CD8-positive, alpha-beta memory T cell (primary cell): ENCODE measurements at regions not wholly inside any gene's neighbourhood (a gene's known extent, or its start where the extent isn't known, plus 50 kb on each side); places are given as distances from the start of the nearest gene placed in this dataset.

Source experiments
- CTCF ChIA-PET: fragments of 350-600 bp; sonication (Branson Sonifier 250); formaldehyde crosslinking; loops from one replicate; lab custom pipeline; 2021; ENCODE audit warnings: antibody characterized with exemption; lab: Charles Lee
- POLR2A ChIA-PET: fragments of 350-600 bp; sonication (Branson Sonifier 250); formaldehyde crosslinking; loops from one replicate; lab custom pipeline; 2021; ENCODE audit warnings: antibody characterized with exemption; lab: Charles Lee
- DNase-seq, 5 donors: peaks; one replicate each; pipeline versions ENCODE4 v3.0.0 to v3.0.0-alpha.2; 2020 to 2022; ENCODE audit warnings: mixed read lengths in 1 of 5
- H3K27ac ChIP-seq: one replicate; pipeline ENCODE4 v1.7.0; 2013; ENCODE audit warnings: low read depth, mild to moderate bottlenecking, low read length, moderate library complexity
- H3K27me3 ChIP-seq: 2 replicates; pipeline ENCODE4 v1.7.0; 2013; ENCODE audit warnings: low read length, mild to moderate bottlenecking; ENCODE audit not compliant: insufficient read depth, poor library complexity, severe bottlenecking
- H3K36me3 ChIP-seq: 2 replicates; pipeline ENCODE4 v1.7.0; 2013; ENCODE audit warnings: mild to moderate bottlenecking, low read length, moderate library complexity; ENCODE audit not compliant: insufficient read depth
- H3K4me1 ChIP-seq: 2 replicates; pipeline ENCODE4 v1.7.0; 2013; ENCODE audit warnings: mild to moderate bottlenecking, low read length, moderate library complexity; ENCODE audit not compliant: insufficient read depth
- H3K4me3 ChIP-seq: 2 replicates; pipeline ENCODE4 v1.7.0; 2013; ENCODE audit warnings: mild to moderate bottlenecking, low read length
- H3K9me3 ChIP-seq: 2 replicates; pipeline ENCODE4 v1.7.0; 2013; ENCODE audit warnings: mild to moderate bottlenecking, low read length
- H3K27ac Mint-ChIP-seq, 8 donors: one replicate each; pipeline ENCODE4 v1.8.0; 2020 to 2021; ENCODE audit warnings: mixed read lengths in 8 of 8, mild to moderate bottlenecking in 6 of 8, inconsistent platforms in 3 of 8, moderate library complexity in 3 of 8
- H3K27me3 Mint-ChIP-seq, 2 donors: one replicate each; pipeline ENCODE4 v1.8.0; 2020 to 2021; ENCODE audit warnings: mixed read lengths in 2 of 2, mild to moderate bottlenecking in 1 of 2, moderate library complexity in 1 of 2
- H3K36me3 Mint-ChIP-seq, 3 donors: one replicate each; pipeline ENCODE4 v1.8.0; 2020 to 2021; ENCODE audit warnings: mixed read lengths in 3 of 3, inconsistent platforms in 1 of 3, mild to moderate bottlenecking in 1 of 3
- H3K4me1 Mint-ChIP-seq, 3 donors: one replicate each; pipeline ENCODE4 v1.8.0; 2020 to 2021; ENCODE audit warnings: mixed read lengths in 3 of 3, inconsistent platforms in 1 of 3, mild to moderate bottlenecking in 1 of 3
- H3K4me3 Mint-ChIP-seq, 7 donors: one replicate each; pipeline ENCODE4 v1.8.0; 2020 to 2021; ENCODE audit warnings: mixed read lengths in 7 of 7, mild to moderate bottlenecking in 6 of 7, moderate library complexity in 4 of 7, inconsistent platforms in 2 of 7
- H3K9me3 Mint-ChIP-seq, 5 donors: one replicate each; pipeline ENCODE4 v1.8.0; 2020 to 2022; ENCODE audit warnings: mixed read lengths in 5 of 5, mild to moderate bottlenecking in 3 of 5, moderate library complexity in 2 of 5, inconsistent platforms in 1 of 5

- Histone ChIP-seq H3K27ac (no peak overlapping the region), H3K4me3 (no peak overlapping the region), H3K9me3 (no peaks in the 10 kb centered on the region), H3K36me3 (no peaks in the 10 kb centered on the region), H3K4me1 (no peaks in the 10 kb centered on the region), H3K27me3 (no peaks in the 10 kb centered on the region)
- no peaks in the 10 kb centered on the region for H3K4me1 Mint-ChIP-seq
- peaks cover 0 to 2% (median 0%) of the 10 kb centered on the region in 5 donors for H3K9me3 Mint-ChIP-seq
- no peaks in the 10 kb centered on the region for H3K36me3 Mint-ChIP-seq
- no peaks in the 10 kb centered on the region for H3K27me3 Mint-ChIP-seq
- no peak overlapping the region for H3K4me3 Mint-ChIP-seq
- ChIA-PET POLR2A (no interaction called here), CTCF (no interaction called here)
- no peak overlapping the region for H3K27ac Mint-ChIP-seq
- DNase-seq, result no peak
Observed at GRCh38 chr10:57993302-57993701, 274.4 kb downstream of the IPMK start.

- Mint-ChIP-seq H3K9me3 (peaks cover 0 to 2% (median 0%) of the 10 kb centered on the region in 5 donors), H3K27me3 (no peaks in the 10 kb centered on the region), H3K27ac (no peak overlapping the region), H3K4me1 (no peaks in the 10 kb centered on the region), H3K36me3 (no peaks in the 10 kb centered on the region), H3K4me3 (no peak overlapping the region)
- no peaks in the 10 kb centered on the region for H3K9me3 ChIP-seq
- no peaks in the 10 kb centered on the region for H3K27me3 ChIP-seq
- CTCF ChIA-PET, result no interaction called here
- H3K36me3 ChIP-seq, result no peaks in the 10 kb centered on the region
- H3K4me1 ChIP-seq, result no peaks in the 10 kb centered on the region
- H3K4me3 ChIP-seq, result no peak overlapping the region
- DNase-seq, result no peak
- no peak overlapping the region for H3K27ac ChIP-seq
- POLR2A ChIA-PET, result no interaction called here
Observed at GRCh38 chr10:57992321-57993077, 275.2 kb downstream of the IPMK start.

GRCh38 chr10:57988964-57989363, 278.7 kb downstream of the IPMK start:
- Mint-ChIP-seq H3K27me3 (no peaks in the 10 kb centered on the region), H3K4me1 (no peaks in the 10 kb centered on the region)
- no peaks in the 10 kb centered on the region for H3K27me3 ChIP-seq

GRCh38 chr10:57987055-57987721, 280.5 kb downstream of the IPMK start:
- no peak for DNase-seq
- no peaks in the 10 kb centered on the region for H3K9me3 ChIP-seq
- H3K27me3 ChIP-seq, result no peaks in the 10 kb centered on the region
- no peaks in the 10 kb centered on the region for H3K4me1 ChIP-seq
- H3K36me3 ChIP-seq, result no peaks in the 10 kb centered on the region
- Mint-ChIP-seq H3K4me1 (no peaks in the 10 kb centered on the region), H3K27ac (no peak overlapping the region), H3K36me3 (no peaks in the 10 kb centered on the region), H3K4me3 (no peak overlapping the region), H3K9me3 (no peaks in the 10 kb centered on the region), H3K27me3 (no peaks in the 10 kb centered on the region)
- H3K4me3 ChIP-seq, result no peak overlapping the region
- CTCF ChIA-PET, result no interaction called here
- POLR2A ChIA-PET, result no interaction called here
- H3K27ac ChIP-seq, result no peak overlapping the region

More at GRCh38 chr10:57988964-57989363, 278.7 kb downstream of the IPMK start:
- POLR2A ChIA-PET, result no interaction called here
- CTCF ChIA-PET, result no interaction called here
- H3K27ac ChIP-seq, result no peak overlapping the region
- Mint-ChIP-seq H3K27ac (no peak overlapping the region), H3K4me3 (no peak overlapping the region), H3K9me3 (no peaks in the 10 kb centered on the region), H3K36me3 (no peaks in the 10 kb centered on the region)
- no peaks in the 10 kb centered on the region for H3K4me1 ChIP-seq
- no peaks in the 10 kb centered on the region for H3K9me3 ChIP-seq
- no peak for DNase-seq
- H3K4me3 ChIP-seq, result no peak overlapping the region
- H3K36me3 ChIP-seq, result no peaks in the 10 kb centered on the region

GRCh38 chr10:57986422-57986821, 281.3 kb downstream of the IPMK start:
- no peak overlapping the region for H3K4me3 ChIP-seq
- Mint-ChIP-seq H3K36me3 (no peaks in the 10 kb centered on the region), H3K27me3 (no peaks in the 10 kb centered on the region), H3K9me3 (no peaks in the 10 kb centered on the region), H3K4me3 (no peak overlapping the region), H3K27ac (no peak overlapping the region), H3K4me1 (no peaks in the 10 kb centered on the region)
- H3K27ac ChIP-seq, result no peak overlapping the region
- POLR2A ChIA-PET, result no interaction called here
- H3K9me3 ChIP-seq, result no peaks in the 10 kb centered on the region
- CTCF ChIA-PET, result no interaction called here
- H3K4me1 ChIP-seq, result no peaks in the 10 kb centered on the region
- DNase-seq, result no peak
- no peaks in the 10 kb centered on the region for H3K27me3 ChIP-seq
- no peaks in the 10 kb centered on the region for H3K36me3 ChIP-seq

GRCh38 chr10:57983281-57983791, 284.4 kb downstream of the IPMK start:
- H3K9me3 ChIP-seq, result no peaks in the 10 kb centered on the region
- no peak for DNase-seq
- H3K4me1 ChIP-seq, result no peaks in the 10 kb centered on the region
- Mint-ChIP-seq H3K9me3 (peaks cover 0 to 4% (median 0%) of the 10 kb centered on the region in 5 donors), H3K36me3 (no peaks in the 10 kb centered on the region), H3K4me1 (no peaks in the 10 kb centered on the region), H3K4me3 (no peak overlapping the region), H3K27ac (no peak overlapping the region), H3K27me3 (no peaks in the 10 kb centered on the region)
- no peak overlapping the region for H3K27ac ChIP-seq
- CTCF ChIA-PET, result no interaction called here
- H3K4me3 ChIP-seq, result no peak overlapping the region
- POLR2A ChIA-PET, result no interaction called here
- no peaks in the 10 kb centered on the region for H3K27me3 ChIP-seq
- H3K36me3 ChIP-seq, result no peaks in the 10 kb centered on the region

- peaks cover 0 to 8% (median 0%) of the 10 kb centered on the region in 5 donors for H3K9me3 Mint-ChIP-seq
- Histone ChIP-seq H3K36me3 (no peaks in the 10 kb centered on the region), H3K9me3 (no peaks in the 10 kb centered on the region), H3K4me1 (no peaks in the 10 kb centered on the region), H3K27me3 (no peaks in the 10 kb centered on the region), H3K4me3 (no peak overlapping the region), H3K27ac (no peak overlapping the region)
- ChIA-PET POLR2A (no interaction called here), CTCF (no interaction called here)
- no peak overlapping the region for H3K27ac Mint-ChIP-seq
- no peak overlapping the region for H3K4me3 Mint-ChIP-seq
- no peaks in the 10 kb centered on the region for H3K36me3 Mint-ChIP-seq
- no peaks in the 10 kb centered on the region for H3K4me1 Mint-ChIP-seq
- no peak for DNase-seq
- H3K27me3 Mint-ChIP-seq, result no peaks in the 10 kb centered on the region
Observed at GRCh38 chr10:57982091-57982490, 285.6 kb downstream of the IPMK start.

GRCh38 chr10:57979956-57980355, 287.7 kb downstream of the IPMK start:
- Histone ChIP-seq H3K4me1 (no peaks in the 10 kb centered on the region), H3K27me3 (no peaks in the 10 kb centered on the region), H3K9me3 (no peaks in the 10 kb centered on the region), H3K36me3 (no peaks in the 10 kb centered on the region), H3K27ac (no peak overlapping the region), H3K4me3 (no peak overlapping the region)
- no peaks in the 10 kb centered on the region for H3K27me3 Mint-ChIP-seq
- H3K4me3 Mint-ChIP-seq, result no peak overlapping the region
- H3K9me3 Mint-ChIP-seq, result peaks cover 0 to 18% (median 3%) of the 10 kb centered on the region in 5 donors
- CTCF ChIA-PET, result interaction anchor here (0.7 kb wide), 1 partner anchor 20 kb away, joined by 3 read pairs; no protein-coding TSS in a partner anchor
- no peak for DNase-seq
- POLR2A ChIA-PET, result no interaction called here
- no peaks in the 10 kb centered on the region for H3K36me3 Mint-ChIP-seq
- H3K27ac Mint-ChIP-seq, result no peak overlapping the region
- H3K4me1 Mint-ChIP-seq, result no peaks in the 10 kb centered on the region
